HCT116 (cell line): ENCODE measurements at regions not wholly inside any gene's neighbourhood (a gene's known extent, or its start where the extent isn't known, plus 50 kb on each side); places are given as distances from the start of the nearest gene placed in this dataset.
"Not testable (repeated sequence)": the region's sequence is repeated elsewhere in the genome, so short reads cannot be mapped to it uniquely, and the experiment has no call there.

Experiments used
- EGR1 ChIP-seq: IDR thresholded peaks from 2 replicates; pipeline ENCODE4 v1.6.1; 2012; ENCODE audit warnings: low read depth
- FOSL1 ChIP-seq: IDR thresholded peaks from 2 replicates; pipeline ENCODE4 v1.6.1; 2012; ENCODE audit warnings: low read depth
- RAD21 ChIP-seq: IDR thresholded peaks from 2 replicates; pipeline ENCODE4 v1.6.1; 2012; ENCODE audit warnings: low read depth, mild to moderate bottlenecking
- YY1 ChIP-seq: IDR thresholded peaks from 2 replicates; pipeline ENCODE4 v1.6.1; 2011; ENCODE audit warnings: low read length, low read depth, moderate library complexity, mild to moderate bottlenecking; ENCODE audit not compliant: insufficient replicate concordance; ENCODE audit errors: extremely low read depth
- TF ChIP-seq, protein P1 (sequence below), 3 experiments: fragments of 200-600 bp in 1 of 3; sonication (generic) in 1 of 3; IDR thresholded peaks in 2 of 3; conservative IDR thresholded peaks in 1 of 3; 2 replicates each; pipeline ENCODE4 v1.5.1; 2012 to 2017; ENCODE audit warnings: low read depth in 2 of 3, low read length in 2 of 3, antibody characterized with exemption in 1 of 3, borderline replicate concordance in 1 of 3, control low read depth in 1 of 3, mild to moderate bottlenecking in 1 of 3, mixed read lengths in 1 of 3, mixed run types in 1 of 3, moderate library complexity in 1 of 3; ENCODE audit not compliant: insufficient read depth in 1 of 3
- TF ChIP-seq, protein P2 (sequence below): IDR thresholded peaks from 2 replicates; pipeline ENCODE4 v1.6.1; 2012

DNA sequence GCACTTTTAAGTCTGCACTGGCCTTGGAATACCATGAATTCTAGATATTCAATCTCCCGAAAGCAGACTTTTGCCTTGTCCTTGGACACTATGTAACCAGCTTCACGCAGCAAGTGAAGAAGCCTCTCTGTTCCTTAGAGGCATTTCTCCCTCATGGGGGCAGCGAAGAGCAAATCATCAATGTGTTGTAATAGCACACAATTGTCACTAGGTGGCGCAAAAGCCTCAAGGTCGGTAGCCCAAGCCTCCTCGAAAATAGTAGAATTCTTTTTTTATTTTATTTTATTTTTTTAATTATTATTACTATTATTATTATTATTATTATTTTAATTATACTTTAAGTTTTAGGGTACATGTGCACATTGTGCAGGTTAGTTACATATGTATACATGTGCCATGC, 100.8 kb downstream of the ALG10 start:
- TF ChIP-seq, protein P1, sequence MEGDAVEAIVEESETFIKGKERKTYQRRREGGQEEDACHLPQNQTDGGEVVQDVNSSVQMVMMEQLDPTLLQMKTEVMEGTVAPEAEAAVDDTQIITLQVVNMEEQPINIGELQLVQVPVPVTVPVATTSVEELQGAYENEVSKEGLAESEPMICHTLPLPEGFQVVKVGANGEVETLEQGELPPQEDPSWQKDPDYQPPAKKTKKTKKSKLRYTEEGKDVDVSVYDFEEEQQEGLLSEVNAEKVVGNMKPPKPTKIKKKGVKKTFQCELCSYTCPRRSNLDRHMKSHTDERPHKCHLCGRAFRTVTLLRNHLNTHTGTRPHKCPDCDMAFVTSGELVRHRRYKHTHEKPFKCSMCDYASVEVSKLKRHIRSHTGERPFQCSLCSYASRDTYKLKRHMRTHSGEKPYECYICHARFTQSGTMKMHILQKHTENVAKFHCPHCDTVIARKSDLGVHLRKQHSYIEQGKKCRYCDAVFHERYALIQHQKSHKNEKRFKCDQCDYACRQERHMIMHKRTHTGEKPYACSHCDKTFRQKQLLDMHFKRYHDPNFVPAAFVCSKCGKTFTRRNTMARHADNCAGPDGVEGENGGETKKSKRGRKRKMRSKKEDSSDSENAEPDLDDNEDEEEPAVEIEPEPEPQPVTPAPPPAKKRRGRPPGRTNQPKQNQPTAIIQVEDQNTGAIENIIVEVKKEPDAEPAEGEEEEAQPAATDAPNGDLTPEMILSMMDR (IDR thresholded peaks at IDR 0.05 in 2 of 3, conservative IDR thresholded peaks at IDR 0.05 in 1 of 3; ENCODE audit: borderline replicate concordance in 1 of 3, insufficient read depth in 1 of 3, low read depth in 2 of 3, low read length in 2 of 3): peak; percentile 83 to 97 (median 87)
- not testable (repeated sequence) for TF ChIP-seq FOSL1, EGR1, YY1
- TF ChIP-seq, protein P2, sequence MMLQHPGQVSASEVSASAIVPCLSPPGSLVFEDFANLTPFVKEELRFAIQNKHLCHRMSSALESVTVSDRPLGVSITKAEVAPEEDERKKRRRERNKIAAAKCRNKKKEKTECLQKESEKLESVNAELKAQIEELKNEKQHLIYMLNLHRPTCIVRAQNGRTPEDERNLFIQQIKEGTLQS: not testable (repeated sequence)
- TF ChIP-seq RAD21: peak; percentile 69
